GM10266 (cell line): ENCODE measurements at regions not wholly inside any gene's neighbourhood (a gene's known extent, or its start where the extent isn't known, plus 50 kb on each side); places are given as distances from the start of the nearest gene placed in this dataset.

Experiments
- DNase-seq: peaks from one replicate; pipeline ENCODE4 v3.0.0; 2012; ENCODE audit errors: extremely low spot score
- TF ChIP-seq, protein P1 (sequence below): IDR thresholded peaks from 2 replicates; pipeline ENCODE4 v1.5.1; 2012; ENCODE audit warnings: mild to moderate bottlenecking, low read depth; ENCODE audit not compliant: control insufficient read depth, insufficient read depth; ENCODE audit errors: missing control alignments

- no peak for DNase-seq
- TF ChIP-seq, protein P1, sequence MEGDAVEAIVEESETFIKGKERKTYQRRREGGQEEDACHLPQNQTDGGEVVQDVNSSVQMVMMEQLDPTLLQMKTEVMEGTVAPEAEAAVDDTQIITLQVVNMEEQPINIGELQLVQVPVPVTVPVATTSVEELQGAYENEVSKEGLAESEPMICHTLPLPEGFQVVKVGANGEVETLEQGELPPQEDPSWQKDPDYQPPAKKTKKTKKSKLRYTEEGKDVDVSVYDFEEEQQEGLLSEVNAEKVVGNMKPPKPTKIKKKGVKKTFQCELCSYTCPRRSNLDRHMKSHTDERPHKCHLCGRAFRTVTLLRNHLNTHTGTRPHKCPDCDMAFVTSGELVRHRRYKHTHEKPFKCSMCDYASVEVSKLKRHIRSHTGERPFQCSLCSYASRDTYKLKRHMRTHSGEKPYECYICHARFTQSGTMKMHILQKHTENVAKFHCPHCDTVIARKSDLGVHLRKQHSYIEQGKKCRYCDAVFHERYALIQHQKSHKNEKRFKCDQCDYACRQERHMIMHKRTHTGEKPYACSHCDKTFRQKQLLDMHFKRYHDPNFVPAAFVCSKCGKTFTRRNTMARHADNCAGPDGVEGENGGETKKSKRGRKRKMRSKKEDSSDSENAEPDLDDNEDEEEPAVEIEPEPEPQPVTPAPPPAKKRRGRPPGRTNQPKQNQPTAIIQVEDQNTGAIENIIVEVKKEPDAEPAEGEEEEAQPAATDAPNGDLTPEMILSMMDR: no peak
Observed at GRCh38 chr7:69338144-69338543, 260.1 kb upstream of the AUTS2 start.

- no peak for DNase-seq
- TF ChIP-seq, protein P1: no peak
Observed at GRCh38 chr7:69341288-69341687, 257.0 kb upstream of the AUTS2 start.

GRCh38 chr7:69342154-69342884, 256.0 kb upstream of the AUTS2 start:
- no peak for DNase-seq
- TF ChIP-seq, protein P1: no peak

GRCh38 chr7:69349291-69349690, 249.0 kb upstream of the AUTS2 start:
- DNase-seq: no peak

GRCh38 chr7:69358163-69358821, 240.0 kb upstream of the AUTS2 start:
- no peak for DNase-seq
- TF ChIP-seq, protein P1: no peak

More at GRCh38 chr7:69349291-69349690, 249.0 kb upstream of the AUTS2 start:
- TF ChIP-seq, protein P1: no peak

- TF ChIP-seq, protein P1: no peak
- no peak for DNase-seq
Observed at GRCh38 chr7:69359003-69359700, 239.1 kb upstream of the AUTS2 start.
